ENCODE measurements at regions not wholly inside any gene's neighbourhood (a gene's known extent, or its start where the extent isn't known, plus 50 kb on each side); places are given as distances from the start of the nearest gene placed in this dataset.
A peak's percentile ranks its signal among the peaks of the same experiment; 100 is the strongest.
"Not testable (repeated sequence)": the region's sequence is repeated elsewhere in the genome, so short reads cannot be mapped to it uniquely, and the experiment has no call there.

GRCh38 chr10:111267673-111268072, 190.8 kb downstream of the ADRA2A start:
- DNase-seq (ENCODE audit: low spot score) = no peak

GRCh38 chr10:111273235-111273634, 196.4 kb downstream of the ADRA2A start:
- DNase-seq (ENCODE audit: low spot score) = no peak

GRCh38 chr10:111273635-111274034, 196.8 kb downstream of the ADRA2A start:
- DNase-seq (ENCODE audit: low spot score) = no peak

- DNase-seq (ENCODE audit: low spot score) = no peak
Observed at GRCh38 chr10:111275091-111275490, 198.3 kb downstream of the ADRA2A start.

GRCh38 chr10:111277661-111278060, 200.8 kb downstream of the ADRA2A start:
- DNase-seq (ENCODE audit: low spot score) = no peak

- DNase-seq (ENCODE audit: low spot score) = no peak
Observed at GRCh38 chr10:111278266-111278665, 201.4 kb downstream of the ADRA2A start.

GRCh38 chr10:111281516-111281915, 204.7 kb downstream of the ADRA2A start:
- DNase-seq (ENCODE audit: low spot score) = no peak

- DNase-seq (ENCODE audit: low spot score) = no peak
Observed at GRCh38 chr10:111289461-111289860, 212.6 kb downstream of the ADRA2A start.

GRCh38 chr10:111290649-111291048, 213.8 kb downstream of the ADRA2A start:
- DNase-seq (ENCODE audit: low spot score) = no peak

GRCh38 chr10:111295788-111296187, 219.0 kb downstream of the ADRA2A start:
- DNase-seq (ENCODE audit: low spot score) = no peak

GRCh38 chr10:111297351-111297848, 220.6 kb downstream of the ADRA2A start:
- no peak for DNase-seq (ENCODE audit: low spot score)

GRCh38 chr10:111298031-111298430, 221.2 kb downstream of the ADRA2A start:
- no peak for DNase-seq (ENCODE audit: low spot score)

- no peak for DNase-seq (ENCODE audit: low spot score)
Observed at GRCh38 chr10:111299037-111299436, 222.2 kb downstream of the ADRA2A start.

- DNase-seq (ENCODE audit: low spot score) = no peak
Observed at GRCh38 chr10:111303887-111304286, 227.1 kb downstream of the ADRA2A start.

GRCh38 chr10:111316722-111317212, 239.9 kb downstream of the ADRA2A start:
- DNase-seq (ENCODE audit: low spot score) = peak; percentile 51

GRCh38 chr10:111319866-111320265, 243.0 kb downstream of the ADRA2A start:
- DNase-seq (ENCODE audit: low spot score) = no peak

- DNase-seq (ENCODE audit: low spot score) = no peak
Observed at GRCh38 chr10:111323389-111323966, 246.6 kb downstream of the ADRA2A start.

- DNase-seq (ENCODE audit: low spot score) = not testable (repeated sequence)
Observed at GRCh38 chr10:111332174-111332573, 255.3 kb downstream of the ADRA2A start.

- no peak for DNase-seq (ENCODE audit: low spot score)
Observed at GRCh38 chr10:111335826-111336225, 259.0 kb downstream of the ADRA2A start.

- DNase-seq (ENCODE audit: low spot score) = no peak
Observed at GRCh38 chr10:111338035-111338434, 261.2 kb downstream of the ADRA2A start.

GRCh38 chr10:111338805-111339204, 262.0 kb downstream of the ADRA2A start:
- DNase-seq (ENCODE audit: low spot score) = no peak

- no peak for DNase-seq (ENCODE audit: low spot score)
Observed at GRCh38 chr10:111344804-111345203, 268.0 kb downstream of the ADRA2A start.

- peak; percentile 9 for DNase-seq (ENCODE audit: low spot score)
Observed at GRCh38 chr10:111347386-111348013, 270.7 kb downstream of the ADRA2A start.

- no peak for DNase-seq (ENCODE audit: low spot score)
Observed at GRCh38 chr10:111348076-111348475, 271.2 kb downstream of the ADRA2A start.
